GM12864 (cell line): ENCODE measurements at regions not wholly inside any gene's neighbourhood (a gene's known extent, or its start where the extent isn't known, plus 50 kb on each side); places are given as distances from the start of the nearest gene placed in this dataset.

ENCODE experiments used
- DNase-seq: peaks from one replicate; pipeline ENCODE4 v3.0.0-alpha.2; 2011; ENCODE audit warnings: low read depth
- H3K4me3 ChIP-seq: 2 replicates; pipeline ENCODE4 v1.5.1; 2011; ENCODE audit warnings: mild to moderate bottlenecking, low read depth, low read length, control low read depth
- TF ChIP-seq, protein P1 (sequence below): IDR thresholded peaks from 2 replicates; pipeline ENCODE4 v1.5.1; 2011; ENCODE audit warnings: low read depth, mild to moderate bottlenecking, moderate library complexity, low read length, control low read depth, inconsistent platforms; ENCODE audit errors: missing control alignments

DNA sequence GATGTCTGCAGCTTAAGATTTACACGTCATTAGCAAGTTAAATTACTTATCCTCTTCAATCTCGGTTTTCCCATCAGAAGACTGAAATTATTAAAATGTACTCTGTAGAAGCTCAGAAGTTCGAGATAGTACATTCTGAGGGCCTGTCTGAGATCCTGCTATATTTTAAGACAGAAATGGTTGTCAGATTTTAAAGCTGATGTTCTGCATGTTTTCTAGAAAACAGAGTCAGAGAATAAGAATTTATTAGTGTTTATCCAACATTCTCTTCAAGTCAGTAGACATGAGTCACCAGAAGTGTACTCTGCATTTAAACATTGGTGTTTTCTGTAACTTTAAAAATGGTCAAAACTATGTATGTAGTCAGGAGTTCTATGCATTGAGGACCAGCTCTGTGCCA is 155.2 kb upstream of the MYOCD start:
- no peak for DNase-seq
- TF ChIP-seq, protein P1, sequence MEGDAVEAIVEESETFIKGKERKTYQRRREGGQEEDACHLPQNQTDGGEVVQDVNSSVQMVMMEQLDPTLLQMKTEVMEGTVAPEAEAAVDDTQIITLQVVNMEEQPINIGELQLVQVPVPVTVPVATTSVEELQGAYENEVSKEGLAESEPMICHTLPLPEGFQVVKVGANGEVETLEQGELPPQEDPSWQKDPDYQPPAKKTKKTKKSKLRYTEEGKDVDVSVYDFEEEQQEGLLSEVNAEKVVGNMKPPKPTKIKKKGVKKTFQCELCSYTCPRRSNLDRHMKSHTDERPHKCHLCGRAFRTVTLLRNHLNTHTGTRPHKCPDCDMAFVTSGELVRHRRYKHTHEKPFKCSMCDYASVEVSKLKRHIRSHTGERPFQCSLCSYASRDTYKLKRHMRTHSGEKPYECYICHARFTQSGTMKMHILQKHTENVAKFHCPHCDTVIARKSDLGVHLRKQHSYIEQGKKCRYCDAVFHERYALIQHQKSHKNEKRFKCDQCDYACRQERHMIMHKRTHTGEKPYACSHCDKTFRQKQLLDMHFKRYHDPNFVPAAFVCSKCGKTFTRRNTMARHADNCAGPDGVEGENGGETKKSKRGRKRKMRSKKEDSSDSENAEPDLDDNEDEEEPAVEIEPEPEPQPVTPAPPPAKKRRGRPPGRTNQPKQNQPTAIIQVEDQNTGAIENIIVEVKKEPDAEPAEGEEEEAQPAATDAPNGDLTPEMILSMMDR, result no peak
- no peak overlapping the region for H3K4me3 ChIP-seq

DNA sequence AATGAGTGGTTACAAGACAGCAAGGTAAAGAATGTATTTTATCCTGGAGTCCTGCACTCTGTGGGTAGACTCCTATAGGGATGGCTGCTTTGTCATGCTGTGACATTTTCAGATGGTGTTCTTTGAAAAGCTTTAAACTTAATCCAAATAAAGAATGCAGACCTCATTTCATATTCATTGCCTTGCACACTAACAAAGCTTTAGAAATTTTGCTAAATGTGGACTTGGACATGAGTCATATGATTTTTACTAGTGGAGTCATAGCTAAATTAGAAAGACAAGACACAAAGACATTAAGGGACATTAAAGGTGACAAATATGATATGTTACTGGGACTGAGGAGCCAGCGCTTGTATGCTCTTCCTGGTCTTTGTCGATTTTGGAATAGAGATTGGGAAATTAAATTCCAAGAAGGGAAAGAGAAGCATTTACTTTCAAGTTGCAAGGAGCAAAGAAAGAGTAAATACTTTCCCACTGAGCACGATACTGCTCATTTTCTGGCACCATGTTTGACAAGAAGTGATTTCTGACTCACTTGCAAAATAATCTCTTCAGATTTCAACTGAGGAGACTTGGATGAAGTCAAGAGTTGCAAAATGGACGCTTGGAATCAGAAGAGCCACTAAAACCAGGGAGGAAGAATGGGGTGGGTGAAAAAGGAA is 152.9 kb upstream of the MYOCD start:
- H3K4me3 ChIP-seq, result no peak overlapping the region
- no peak for DNase-seq
- TF ChIP-seq, protein P1, result no peak

DNA sequence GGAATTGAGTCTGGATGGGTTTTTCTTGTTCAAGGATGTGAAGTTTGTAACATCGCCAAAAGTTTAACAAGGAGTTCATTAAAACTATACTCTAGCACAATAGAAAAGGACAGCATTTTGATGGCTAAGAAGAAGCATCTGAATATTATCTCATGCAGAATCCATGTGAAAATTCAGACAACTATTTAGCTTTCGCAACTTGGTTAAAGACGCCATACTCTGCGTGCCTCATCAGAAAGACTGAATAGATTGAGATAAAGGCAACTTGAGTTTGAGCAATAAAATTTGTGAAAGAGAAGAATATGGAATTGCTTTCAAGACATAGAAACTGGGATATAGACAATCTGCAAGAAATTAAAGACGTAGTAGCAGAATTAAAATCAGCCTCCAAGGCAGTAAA is 151.1 kb upstream of the MYOCD start:
- TF ChIP-seq, protein P1, result no peak
- H3K4me3 ChIP-seq, result no peak overlapping the region
- no peak for DNase-seq

- no peak overlapping the region for H3K4me3 ChIP-seq
- TF ChIP-seq, protein P1, result no peak
- DNase-seq, result no peak
These were observed 145.6 kb upstream of the MYOCD start for GRCh38 chr17:12519956-12520594.

- TF ChIP-seq, protein P1, result no peak
- DNase-seq, result no peak
- H3K4me3 ChIP-seq, result no peak overlapping the region
These were observed 144.3 kb upstream of the MYOCD start for GRCh38 chr17:12521416-12521815.

DNA sequence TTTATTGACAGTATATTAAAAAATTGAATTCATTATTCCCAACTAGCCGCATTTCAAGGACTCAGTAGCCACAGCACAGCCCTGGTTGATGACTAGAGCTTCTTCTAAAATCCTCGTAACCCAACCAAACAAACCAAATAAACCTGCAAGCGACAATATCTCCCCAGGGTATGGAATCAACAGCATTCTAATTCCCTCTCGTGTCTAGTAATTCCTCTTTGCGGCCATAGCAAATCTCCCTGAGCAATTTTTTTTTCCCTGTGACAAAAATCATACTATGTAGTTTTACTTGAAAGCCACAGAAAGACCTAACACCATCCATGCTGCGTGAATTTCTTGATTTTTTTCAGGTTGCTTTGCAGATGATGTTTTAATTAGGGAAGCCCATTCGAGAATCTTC is 143.4 kb upstream of the MYOCD start:
- TF ChIP-seq, protein P1, result no peak
- DNase-seq, result no peak

DNA sequence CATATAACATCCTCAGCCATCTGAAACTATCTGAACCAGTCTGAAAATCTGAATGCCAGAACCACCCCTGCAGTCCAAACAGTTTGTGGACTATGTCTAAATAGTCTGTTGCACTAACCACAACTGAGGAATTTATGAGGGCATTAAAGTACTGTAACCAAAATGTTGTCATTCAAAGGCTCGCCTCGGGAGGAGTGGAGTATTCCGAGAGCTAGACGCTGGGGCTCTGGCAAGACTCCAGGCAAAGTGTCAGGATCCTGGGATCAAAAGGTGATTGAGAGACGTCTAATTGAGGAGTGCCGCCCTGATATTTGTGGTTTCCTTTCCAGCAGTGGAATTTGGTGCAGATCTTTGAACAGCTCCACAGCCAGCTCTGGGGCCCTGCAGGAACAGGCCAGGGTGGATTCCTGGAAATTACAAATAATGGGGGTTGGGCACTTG is 142.9 kb upstream of the MYOCD start:
- TF ChIP-seq, protein P1, result no peak
- H3K4me3 ChIP-seq, result no peak overlapping the region
- DNase-seq, result no peak

More for the DNA sequence above, 143.4 kb upstream of the MYOCD start:
- no peak overlapping the region for H3K4me3 ChIP-seq
